HG03045 (cell line): ENCODE measurements at regions not wholly inside any gene's neighbourhood (a gene's known extent, or its start where the extent isn't known, plus 50 kb on each side); places are given as distances from the start of the nearest gene placed in this dataset.

Source experiments
- ATAC-seq: cut with Tn5 transposase; IDR thresholded peaks from one replicate; pipeline ENCODE4 v1.9.1; 2021; ENCODE audit warnings: mild to moderate bottlenecking, moderate library complexity; ENCODE audit not compliant: unreplicated experiment

DNA sequence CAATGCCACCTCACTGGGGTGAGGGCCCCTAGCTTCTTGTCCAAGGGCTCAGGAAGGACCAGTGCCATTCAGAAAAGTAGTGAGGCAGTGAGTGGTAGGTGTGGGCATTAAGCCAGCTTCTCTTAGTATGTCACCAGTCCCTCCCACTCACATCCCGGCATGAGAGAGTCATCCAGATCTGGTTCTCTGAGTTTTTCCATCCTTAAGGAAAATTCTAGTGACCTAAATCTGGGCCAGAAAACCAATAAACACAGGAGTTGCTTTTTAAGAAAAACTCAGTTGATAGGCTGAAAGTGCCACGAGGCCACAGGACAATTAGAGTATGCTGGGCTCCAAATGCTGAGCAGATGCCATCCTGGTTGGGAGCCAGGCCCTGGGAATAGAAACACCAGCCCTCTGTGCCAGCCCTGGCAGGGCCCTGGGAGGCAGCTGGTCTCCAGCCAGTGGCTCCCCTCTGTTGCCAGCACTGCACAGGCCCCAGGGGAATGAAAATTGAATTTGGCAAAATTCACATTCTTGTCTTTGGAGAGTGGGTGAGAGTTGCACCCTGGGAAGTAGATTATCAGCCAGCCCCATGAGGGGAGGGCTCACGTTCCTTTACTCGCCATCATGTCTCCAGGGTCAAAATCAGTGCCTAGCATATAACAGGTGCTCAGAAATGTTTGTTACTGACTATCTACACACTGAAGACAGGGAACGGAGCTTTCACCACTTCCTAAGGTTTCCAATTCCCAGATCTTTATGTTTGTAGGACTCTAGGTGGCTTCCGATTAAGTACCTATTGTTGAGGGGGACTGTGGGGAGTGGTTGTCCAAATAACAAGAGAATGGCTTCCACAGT lies 52.8 kb downstream of the FAM43A start:
- ATAC-seq: no peak

DNA sequence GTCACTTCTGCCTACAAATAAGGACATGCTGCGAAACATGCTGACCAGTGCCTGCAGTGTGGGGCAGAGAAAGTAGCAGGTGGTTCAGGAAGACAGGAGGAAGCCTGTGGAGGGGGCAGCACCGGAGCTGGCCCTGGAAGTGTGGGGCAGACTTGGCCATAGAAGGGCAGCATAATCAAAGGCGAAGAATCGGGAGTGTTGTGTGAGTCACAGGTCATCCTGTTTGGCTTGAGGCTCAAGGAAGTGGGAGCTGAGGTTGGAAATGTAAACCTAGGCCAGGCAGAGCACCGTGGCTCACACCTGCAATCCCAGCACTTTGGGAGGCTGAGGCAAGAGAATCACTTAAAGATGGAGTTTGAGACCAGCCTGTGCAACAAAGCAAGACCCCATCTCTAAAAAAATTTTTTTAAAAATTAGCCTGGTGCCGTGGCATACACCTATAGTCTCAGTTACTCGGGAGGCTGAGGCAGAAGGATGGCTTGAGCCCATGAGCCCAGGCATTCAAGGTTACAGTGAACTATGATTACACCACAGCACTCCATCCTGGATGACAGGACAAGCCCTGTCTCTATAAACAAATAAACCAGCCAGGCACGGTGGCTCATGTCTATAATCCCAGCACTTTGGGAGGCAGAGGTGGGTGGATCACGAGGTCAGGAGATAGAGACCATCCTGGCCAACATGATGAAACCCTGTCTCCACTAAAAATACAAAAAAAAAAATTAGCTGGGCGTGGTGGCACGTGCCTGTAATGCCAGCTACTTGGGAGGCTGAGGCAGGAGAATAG lies 54.0 kb downstream of the FAM43A start:
- ATAC-seq: no peak

DNA sequence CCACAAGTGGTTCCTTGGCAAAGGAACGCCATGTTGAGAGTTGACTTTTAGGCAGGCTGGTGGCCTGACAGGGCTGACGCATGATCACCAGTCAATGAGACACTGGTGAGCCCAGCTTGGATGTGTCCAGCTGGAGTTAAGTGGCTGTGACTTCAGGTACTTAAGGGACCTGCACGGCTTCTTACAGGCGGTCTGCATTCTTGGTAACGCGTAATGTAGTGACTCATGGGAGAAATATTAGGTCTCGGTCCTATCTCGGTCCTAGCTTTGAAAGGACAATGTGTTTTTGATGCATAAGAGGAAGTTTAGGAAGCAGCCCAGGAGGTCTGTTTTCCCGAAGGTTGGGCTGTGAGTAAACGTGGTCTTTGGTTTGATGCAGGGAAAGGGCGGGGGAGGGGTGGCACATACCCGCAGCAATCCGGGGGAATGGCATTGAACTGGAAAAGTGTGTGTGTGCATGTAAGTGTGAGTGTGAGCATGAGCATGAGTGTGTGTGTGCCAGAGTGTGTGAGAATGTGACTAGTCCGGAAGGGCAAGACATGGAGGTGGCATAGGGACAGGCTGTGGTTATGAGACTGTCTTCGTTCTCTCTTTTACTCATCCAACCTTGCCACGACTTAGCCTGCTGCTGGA lies 55.3 kb downstream of the FAM43A start:
- no peak for ATAC-seq

DNA sequence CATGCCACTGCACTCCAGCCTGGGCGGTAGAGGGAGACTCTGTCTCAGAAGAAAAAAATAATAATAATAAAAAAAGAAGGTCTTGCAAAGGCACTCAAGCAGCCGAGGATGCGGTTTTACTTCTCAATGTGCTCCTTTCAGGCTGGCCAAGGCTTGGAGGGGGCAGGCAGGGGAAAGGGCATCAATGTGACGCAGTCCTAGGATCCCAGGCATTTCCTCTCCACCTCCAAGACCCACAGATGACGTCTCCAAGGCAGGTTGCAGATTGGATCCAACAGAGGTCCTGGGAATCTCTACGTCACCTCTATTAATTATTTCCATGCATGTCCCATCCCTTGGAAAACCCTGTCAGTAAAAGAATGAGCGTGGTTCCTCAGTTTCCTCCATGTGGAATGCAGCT lies 56.2 kb downstream of the FAM43A start:
- no peak for ATAC-seq

DNA sequence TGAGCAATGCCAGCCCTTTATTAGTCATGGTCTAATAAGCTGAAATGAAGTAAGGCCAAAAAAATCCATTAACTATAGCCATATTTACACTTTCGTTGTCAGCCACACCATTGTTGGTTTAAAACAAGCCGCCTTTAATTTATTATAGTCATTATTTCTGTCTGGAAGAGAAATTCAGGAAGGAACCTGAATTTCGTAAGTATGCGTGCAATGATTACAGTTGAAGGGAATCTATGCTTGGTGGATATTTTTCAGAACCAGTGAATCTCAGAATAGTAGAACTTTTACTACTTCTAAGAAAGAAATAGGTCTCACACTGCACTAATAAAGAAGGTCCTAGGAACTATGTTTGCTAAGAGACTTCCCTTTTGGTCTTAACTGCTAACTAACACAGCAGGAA lies 59.1 kb downstream of the FAM43A start:
- no peak for ATAC-seq

DNA sequence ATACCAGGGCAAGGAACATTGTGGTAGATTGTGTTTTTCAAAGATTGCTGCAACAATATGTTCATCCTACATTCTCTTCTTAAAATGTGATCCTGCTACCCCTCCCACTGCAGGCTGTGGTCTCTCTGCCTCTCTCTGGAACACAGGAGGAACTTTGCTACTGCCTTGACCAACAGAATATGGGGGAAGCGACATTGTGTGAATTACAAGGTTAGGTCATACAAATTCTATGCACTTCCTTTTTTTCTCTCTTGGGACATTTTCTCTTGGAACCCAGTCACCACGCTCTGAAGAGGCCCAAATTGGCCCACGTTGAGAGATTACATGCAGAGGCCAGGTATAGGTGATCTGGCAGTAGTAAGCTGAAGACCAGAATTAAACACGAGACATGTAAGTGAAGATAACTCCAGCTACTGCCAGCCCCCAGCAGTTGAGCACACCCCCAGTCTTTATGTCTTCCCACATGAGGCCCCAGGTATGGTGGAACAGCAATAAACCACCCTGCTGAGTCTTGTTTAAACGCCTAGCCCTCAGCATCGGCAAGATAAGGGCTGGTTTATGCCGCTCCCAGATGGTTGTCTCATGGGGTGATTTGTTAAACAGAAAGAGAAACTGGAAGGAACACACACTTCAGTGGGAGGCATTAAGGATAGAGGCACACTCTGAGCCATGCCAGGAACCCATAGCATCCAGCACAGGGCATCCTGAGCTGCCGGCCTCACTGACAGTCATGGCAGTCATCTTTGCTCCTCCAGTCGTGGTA lies 59.9 kb downstream of the FAM43A start:
- ATAC-seq: no peak

DNA sequence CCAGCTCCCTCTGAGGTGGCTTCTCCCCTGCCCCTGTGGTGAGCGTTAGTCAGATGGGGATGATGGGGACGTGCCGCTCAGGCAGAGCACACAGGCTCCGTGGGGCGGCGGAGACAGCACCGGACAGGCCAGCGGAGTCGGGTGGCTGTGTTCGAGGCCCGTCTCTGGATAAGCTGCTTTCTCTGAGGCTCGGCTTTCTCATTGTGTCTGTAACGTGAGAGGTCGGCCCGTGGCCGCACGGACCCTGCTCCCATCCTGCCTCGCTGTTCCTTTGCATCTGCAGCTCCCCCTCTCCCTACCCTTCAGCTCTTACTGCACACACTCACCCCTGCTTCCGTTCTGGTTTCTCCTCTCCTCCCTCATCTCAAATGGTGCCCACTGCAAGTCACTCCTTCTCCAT lies 62.5 kb downstream of the FAM43A start:
- ATAC-seq: no peak

DNA sequence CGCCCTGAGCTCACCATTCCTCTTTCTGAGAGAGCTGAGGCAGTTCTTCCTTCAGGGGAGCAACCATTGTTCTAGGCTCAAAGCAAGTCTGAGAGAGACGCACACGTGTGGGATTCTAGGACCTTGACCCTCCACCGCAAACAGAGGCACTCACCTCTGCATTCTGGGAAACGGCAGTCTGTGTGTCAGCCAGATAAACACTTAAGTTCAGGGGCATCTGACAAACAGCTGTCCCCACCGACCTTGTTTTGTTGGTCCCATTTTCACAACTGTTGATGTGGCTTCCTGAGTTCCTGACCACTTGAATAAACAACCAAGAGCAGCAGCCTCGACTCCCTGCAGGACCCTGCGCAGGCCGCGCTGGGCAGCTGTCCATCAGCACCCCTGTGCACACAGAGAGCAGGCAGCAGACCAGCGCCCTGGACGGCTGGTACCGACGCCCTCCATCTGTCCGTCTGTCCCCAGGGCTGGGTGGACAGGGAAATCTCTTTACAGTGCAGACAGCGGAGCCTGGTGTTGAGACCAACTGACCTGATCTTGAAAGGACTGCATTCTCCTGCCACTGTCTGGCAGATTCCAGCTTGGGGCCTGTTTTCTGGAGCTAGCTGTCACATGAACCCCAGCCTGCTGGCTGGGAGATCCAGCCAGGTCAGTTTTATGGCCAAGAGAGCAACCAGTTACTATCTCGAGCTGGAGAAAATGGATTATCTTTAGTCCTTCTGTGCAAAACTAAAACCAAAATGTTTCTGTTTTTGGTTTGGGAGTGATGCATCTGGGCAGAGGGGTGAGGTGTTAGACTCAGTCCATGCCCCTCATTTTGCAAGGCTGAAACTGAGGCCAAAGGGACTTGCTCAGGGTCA lies 64.2 kb downstream of the FAM43A start:
- ATAC-seq: no peak

DNA sequence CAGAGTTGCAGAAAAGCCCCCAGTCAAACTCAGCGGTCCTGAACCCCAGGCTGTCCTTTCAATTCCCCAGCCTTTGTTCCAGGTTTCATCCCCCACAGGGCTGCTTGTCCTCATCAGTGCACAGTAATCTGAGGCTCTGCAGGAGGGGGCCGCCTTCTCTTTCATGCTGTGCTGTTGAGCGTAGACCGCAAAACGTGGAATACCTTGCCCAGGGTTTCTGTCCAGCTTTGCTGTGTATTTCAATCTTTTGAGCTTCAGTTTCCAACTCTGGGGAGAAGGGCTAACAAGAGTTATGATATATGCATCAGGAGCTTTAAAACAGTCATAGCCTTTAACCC lies 64.8 kb downstream of the FAM43A start:
- ATAC-seq: no peak

DNA sequence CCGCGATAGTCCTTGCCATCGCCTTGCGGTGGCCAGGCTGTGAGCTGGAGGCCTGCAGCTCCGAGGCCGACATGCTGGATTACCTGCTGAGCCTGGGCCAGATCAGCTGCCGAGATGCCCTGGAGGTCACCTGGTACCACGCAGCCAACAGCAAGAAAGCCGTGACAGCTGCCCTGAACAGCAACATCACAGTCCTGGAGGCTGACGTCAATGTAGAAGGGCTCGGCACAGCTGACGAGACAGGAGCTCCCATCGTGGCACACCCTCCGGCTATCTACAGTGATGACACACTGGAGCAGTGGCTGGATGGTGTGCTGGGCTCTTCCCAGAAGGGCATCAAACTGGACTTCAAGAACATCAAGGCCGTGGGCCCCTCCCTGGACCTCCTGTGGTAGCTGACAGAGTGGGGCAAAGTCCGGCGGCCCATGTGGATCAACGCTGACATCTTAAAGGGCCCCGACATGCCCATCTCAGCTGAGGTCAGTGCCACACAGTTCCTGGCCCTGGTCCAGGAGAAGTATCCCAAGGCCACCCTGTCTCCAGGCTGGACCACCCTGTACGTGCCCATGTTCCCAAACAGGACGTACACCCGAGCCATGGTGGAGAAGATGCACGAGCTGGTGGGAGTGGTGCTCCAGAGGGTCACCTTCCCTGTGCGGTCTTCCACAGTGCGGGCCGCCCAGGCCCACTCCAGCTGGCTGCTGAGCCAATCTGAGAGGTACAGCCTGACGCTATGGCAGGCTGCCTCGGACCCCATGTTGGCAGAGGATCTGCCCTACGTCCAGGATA lies 70.2 kb downstream of the FAM43A start:
- no peak for ATAC-seq

DNA sequence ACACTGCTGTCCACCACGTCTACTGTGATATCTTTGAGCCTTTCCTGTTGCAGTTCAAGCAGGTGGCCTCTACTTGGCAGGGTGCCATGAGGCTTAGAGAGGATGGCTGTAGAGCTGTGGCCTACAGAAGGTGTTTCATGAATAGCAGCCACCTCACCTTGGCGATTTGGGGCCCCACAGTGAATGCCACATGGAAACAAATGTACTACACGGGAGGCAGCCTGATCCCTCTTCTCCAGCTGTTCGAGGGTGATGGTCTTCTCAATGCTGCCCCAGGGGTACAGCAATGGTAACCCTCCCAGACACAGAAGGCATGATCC lies 70.7 kb downstream of the FAM43A start:
- no peak for ATAC-seq

DNA sequence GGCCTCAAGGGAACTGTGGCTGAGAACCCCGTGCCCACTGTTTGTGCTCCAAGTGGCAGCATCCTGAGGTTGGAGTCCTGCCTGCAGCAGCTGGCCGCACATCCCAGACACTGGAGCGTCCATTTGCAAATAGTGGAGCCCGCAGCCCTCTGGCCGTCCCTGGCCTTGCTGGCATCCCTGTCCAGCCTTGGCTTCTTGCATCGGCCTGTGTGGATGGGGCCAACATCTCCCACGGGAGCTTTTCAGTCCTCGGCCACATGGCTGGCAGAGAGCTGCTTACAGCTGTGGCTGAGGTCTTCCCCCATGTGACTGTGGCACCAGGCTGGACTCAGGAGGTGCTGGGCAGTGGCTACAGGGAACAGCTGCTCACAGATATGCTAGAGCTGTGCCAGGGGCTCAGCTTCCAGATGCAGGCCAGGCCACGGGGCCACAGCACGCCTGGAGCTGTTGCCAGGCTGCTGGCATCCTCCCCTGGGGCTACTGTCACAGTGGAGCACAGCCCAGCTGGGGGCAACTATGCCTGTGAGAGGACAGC lies 71.2 kb downstream of the FAM43A start:
- ATAC-seq: no peak

DNA sequence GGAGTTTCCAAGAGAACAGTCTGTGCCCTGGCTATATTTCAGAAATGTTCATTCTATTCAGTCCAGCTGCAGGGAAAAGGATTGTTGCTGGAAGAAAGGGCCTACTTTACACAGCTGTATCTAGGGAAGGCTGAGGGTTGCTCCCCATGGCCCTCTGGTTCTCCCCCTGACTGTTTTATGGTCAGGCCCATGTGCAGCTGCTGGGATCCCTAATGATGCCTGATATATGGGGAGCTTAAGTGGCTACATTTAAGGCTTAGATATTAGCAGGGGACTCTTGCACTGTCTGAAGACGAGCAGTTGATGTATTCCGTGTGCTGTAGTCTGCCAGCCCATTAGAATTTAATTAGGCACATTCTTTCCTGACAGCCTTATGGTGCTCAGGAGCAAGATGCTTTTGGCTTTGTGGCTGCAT lies 72.0 kb downstream of the FAM43A start:
- ATAC-seq: no peak

DNA sequence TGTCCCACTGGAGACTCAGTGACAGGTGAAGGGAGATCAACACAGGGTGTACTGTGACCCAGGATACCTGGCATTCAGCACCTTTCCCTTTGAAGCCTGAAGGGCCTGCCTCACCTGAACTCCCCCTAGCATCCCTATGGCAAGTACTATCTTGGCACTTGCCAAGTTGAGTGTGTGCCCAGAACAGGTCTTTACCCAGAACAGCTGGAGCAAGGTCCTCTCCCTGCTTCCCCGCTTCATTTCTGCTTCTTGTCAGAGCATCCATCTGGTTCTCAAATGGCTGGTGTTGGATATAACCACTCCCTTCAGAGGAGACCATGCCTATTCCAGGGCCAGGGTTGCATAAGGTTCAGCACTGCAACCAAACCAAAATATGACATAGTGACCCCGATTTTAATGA lies 73.0 kb downstream of the FAM43A start:
- no peak for ATAC-seq

DNA sequence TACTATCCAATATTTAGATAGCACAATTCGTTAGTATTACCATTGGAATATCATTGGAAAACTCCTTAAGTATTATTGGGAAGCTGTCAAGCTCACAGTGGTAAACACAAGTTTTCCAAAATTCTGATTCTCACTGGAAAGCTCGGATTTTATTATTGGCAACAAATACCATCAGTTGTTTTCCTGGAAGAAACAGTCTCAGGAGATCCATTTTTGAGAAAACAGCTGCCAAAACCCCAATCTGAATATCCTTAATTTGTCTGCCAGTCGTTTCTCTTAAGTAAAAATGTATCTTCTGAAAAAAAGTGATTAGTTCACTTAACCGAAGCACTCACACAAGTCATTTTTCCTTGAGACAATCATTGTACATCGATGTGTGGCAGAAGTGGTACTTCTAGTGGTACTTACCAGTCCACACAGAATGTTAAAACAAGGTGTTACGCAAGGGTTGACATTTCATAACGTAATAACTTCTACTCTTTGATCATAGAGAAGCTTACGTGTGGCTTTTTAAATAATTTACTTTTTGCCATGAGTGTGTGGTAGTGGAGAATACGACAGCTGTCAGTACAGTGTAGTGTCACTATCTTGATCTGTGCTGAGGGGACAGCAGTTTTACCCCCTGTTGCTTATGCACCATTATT lies 74.9 kb downstream of the FAM43A start:
- ATAC-seq: no peak

DNA sequence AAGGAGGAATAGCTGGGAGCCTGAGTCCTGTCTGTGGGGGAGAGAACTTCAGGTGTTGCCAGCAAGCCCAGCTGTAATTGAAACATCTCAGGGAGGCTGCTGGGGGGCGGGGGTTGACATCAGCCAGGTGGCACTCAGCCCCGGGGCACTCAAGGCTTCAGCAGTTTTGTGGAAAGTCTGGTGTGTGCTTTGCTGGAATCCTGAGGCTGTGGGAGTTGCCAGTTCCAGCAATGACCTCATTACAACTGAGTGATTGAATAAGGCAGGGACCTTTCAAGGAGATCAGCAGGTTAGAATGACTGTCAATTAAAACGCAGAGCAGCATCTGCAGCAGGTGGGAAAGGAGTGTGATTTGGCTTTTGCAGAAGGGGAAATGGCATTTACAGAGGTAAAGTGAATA lies 75.7 kb downstream of the FAM43A start:
- ATAC-seq: no peak

DNA sequence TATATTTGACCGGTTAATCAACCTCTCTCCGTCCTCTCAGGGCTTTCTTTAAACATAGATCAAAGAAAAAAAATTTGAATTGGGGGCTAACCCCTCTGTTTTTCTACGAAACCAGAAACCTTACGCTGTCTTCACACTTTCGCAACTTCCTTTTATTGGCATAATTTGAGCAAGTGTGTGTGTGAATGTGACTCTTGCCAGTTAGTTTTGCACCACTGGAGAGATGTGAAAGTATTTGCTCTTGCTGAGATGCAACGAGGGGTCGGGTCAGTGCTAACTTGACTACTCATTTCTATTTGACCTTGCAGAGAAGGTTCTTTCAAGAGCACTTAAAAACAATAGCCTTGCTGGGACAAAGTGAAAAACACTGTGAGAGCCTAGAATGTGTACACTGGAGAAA lies 81.2 kb downstream of the FAM43A start:
- ATAC-seq: no peak

DNA sequence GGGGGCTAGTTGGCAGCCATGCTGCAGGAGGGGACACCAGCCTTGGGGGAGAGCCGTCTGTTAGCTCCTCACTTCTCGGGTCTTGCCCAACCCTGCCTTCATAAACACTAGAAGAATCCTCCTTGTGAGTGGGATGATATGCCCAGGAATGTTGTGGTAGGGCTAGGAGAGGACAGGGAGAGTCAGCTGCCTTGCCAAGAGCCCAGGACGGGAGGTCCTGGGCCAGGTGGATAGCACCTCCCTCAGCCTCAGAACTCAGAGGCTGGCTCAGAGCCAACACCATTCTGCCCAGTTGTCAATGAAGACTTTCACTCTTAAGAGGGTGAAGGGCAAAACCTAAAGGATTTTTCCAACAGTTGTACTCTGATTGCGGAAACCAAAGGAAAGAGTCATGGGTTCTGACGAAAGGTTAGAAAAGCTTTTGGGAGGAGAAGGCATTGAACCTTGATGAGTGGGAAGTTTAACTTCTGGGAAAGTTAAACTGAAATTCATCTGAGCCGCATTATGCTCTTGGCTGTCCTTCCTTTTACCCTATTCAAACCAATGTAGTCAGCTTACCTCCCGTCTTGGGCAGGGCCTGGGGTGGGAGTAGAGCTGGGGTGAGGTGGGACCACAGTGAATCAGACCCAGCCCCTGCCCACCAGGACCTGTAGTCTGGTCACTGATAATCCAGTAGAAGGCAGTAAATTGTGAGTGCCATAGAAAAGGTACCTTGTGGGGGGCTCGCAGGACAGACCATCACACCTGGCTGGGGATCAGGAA lies 81.9 kb downstream of the FAM43A start:
- no peak for ATAC-seq
